GM18502 (cell line): ENCODE measurements at regions not wholly inside any gene's neighbourhood (a gene's known extent, or its start where the extent isn't known, plus 50 kb on each side); places are given as distances from the start of the nearest gene placed in this dataset.
"Not testable (repeated sequence)": the region's sequence is repeated elsewhere in the genome, so short reads cannot be mapped to it uniquely, and the experiment has no call there.

Source experiments
- ATAC-seq: cut with Tn5 transposase; IDR thresholded peaks from one replicate; pipeline ENCODE4 v1.9.1; 2021; ENCODE audit warnings: mild to moderate bottlenecking; ENCODE audit not compliant: unreplicated experiment, poor library complexity

- ATAC-seq, result no peak
Observed at GRCh38 chr3:4897765-4898453, 81.3 kb upstream of the BHLHE40 start.

DNA sequence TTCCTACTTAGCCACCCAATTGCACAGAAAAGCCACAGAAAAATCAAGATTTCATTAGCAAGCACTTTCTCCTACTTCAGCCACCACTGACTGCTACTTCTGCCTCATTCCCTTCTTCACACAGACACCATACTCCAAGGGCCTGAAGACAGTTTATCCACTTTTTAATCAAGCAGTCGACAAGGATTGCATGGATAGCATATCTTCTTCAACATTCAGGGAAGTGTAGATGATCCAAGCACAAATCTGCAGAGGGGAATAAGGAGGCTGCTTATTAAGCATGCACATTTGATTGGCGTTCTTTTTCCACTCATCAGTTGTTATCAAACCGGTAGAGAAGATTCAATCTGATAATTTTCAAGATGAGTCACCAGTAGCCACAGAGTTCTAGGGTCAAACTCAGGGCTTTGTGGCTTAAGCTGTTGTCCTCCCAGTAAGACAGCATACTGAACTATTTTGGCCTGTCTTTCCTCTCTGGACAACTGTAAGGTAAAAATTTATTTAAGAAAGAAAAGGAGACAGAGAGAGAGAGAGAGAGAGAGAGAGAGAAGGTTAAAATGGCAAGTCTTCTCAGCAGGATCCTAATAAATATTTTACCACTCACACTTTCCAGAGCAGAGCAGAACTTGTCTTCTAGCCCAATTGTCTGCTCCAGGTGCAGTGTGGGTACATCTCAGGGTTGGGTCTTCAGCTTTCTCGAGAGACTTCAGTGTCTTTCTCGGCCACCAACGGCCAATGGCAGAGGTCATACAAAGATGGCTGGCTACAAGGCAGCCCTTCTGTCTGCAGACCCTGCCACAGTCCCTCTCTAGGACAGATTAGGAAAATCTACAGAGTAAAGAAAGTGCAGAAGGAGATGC is 80.6 kb upstream of the BHLHE40 start:
- peak; percentile 99 for ATAC-seq

- no peak for ATAC-seq
Observed at GRCh38 chr3:4899710-4900109, 79.5 kb upstream of the BHLHE40 start.

GRCh38 chr3:4900298-4900697 is 78.9 kb upstream of the BHLHE40 start:
- ATAC-seq, result no peak

- no peak for ATAC-seq
Observed at GRCh38 chr3:4904811-4905695, 74.2 kb upstream of the BHLHE40 start.

GRCh38 chr3:4906107-4906621 is 73.1 kb upstream of the BHLHE40 start:
- no peak for ATAC-seq

DNA sequence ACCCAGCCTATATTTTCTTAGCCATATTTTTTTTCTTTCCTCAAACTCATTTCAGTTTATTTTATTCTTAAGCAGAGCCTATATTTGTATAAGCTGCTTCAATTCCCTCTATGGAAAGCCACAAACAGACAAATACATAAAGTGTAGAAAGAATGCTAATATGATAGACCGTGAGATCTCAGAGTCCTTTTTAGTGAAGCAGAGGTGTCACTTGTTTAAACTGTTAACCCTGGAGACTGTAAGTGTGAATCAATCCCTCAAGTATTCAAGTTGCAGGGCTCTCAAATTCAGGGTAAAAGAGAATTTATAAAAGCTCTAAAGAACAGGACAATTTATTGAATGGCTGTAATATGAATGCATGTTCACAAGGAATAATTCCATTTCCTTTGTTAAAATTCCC is 72.2 kb upstream of the BHLHE40 start:
- no peak for ATAC-seq

DNA sequence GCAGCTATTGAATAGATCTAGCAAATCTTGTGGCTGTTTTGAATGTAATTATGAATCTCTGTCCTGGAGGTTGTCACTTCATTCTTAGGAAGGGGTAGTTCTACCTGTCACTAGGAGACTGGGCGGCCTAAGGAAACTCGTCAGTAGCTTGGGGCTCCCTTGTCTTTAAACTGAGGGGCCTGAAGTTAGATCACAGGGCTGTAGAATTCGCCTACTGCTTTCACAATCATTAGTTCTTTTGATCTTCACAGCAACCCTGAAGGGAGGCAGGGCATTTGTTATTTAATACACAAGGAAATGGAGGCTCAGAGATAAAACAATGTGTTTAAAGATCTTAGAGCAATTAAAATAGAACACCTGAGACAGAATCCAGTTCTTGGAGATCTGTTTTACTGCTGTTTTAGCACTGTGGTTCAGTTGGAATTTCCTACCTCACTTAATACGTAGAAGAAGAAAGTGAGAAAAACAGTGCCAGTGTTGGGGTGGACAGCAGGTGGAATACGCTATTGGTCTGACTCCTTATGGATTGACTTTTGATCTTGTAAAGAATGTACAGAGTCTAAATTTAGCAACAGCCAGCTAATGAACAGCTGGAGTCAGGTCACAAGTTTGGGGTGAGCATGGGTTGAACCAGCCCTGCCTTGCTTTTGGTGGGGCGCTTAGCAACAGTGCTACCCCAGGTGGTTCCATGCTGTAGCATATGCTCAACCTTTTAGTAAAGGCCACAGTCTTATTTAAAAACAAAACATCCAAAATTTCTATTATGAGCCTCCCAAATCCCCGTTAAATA is 71.4 kb upstream of the BHLHE40 start:
- peak; percentile 65 for ATAC-seq

DNA sequence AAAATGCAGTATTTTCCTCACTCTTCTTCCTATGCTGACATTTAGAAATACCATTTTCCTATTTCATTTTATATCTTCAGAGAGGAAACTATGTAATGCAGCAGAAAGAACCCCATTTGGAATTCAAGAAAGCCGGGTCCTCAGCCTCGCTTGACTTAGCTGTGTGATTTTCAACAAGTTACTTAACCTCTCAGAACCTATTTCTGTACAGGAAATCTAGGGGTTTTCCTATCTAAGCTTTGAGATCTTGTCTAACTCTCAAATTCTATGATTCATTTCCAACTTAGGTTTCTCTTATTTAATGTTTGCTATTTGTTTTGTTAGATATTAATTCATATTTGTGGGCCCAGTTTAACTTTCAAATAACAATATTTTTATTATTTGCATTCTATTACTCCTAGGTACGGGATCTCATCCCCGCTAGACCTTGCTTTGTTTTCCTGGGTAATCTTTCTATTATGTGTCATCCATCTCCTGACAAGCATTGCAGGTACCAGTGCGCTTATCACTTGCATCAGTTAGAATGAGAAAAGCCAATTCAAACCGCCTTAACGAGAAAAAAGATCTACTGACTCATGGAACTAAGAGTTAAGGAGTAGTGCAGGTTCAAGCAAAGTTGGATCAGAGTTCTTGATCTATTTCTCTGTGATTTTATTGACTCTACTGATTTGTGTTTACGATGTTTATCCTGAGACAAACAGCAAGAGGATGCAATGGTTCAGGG is 70.6 kb upstream of the BHLHE40 start:
- peak; percentile 68 for ATAC-seq

GRCh38 chr3:4914464-4914863 is 64.8 kb upstream of the BHLHE40 start:
- no peak for ATAC-seq

GRCh38 chr3:4921589-4921988 is 57.6 kb upstream of the BHLHE40 start:
- not testable (repeated sequence) for ATAC-seq

DNA sequence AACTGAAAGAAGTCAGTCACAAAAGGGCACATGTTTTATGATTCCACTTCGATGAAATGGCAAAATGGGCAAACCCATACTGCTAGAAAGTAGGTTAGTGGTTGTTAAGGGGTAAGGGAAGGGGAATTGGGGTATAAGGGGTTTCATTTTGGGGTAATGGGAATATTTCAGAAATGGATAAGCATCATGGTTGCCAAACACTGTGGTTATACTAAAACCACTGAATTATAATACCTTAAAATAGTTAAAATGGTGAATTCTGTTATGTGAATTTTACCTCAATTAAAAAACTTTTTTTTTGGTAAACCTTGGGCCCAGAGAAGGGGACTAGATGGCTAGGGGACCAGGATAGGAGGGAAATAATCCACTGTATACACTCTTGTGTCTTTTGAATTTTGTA is 52.3 kb upstream of the BHLHE40 start:
- ATAC-seq, result no peak

DNA sequence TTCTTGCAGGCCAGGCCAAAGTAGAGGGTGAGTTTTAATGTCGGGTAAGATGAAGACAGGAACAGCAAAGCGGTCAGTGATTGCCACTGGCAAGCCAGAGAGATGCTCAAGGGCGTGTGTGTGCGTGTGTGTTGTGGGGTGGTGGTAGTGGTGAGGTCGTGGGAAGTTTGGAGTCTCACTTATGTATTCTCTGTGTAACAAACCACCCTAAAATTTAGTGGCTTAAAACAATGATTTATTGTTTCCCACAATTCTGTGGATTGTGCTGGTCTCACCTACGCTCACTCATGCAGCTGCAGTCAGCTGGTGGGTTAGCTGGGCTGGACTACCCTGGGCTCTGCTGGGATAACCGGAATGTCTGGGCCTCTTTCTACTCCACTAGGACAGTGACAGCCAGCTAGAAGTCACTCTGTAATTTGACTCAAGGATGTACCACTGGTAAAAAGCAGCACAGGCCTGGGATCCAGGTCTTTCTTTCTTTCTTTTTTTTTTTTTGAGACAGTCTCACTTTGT is 50.9 kb upstream of the BHLHE40 start:
- no peak for ATAC-seq
